Neural crest cell (in vitro differentiated cells): ENCODE measurements at regions not wholly inside any gene's neighbourhood (a gene's known extent, or its start where the extent isn't known, plus 50 kb on each side); places are given as distances from the start of the nearest gene placed in this dataset.
A peak's percentile ranks its signal among the peaks of the same experiment; 100 is the strongest.

ENCODE experiments used
- DNase-seq: peaks from one replicate; pipeline ENCODE4 v3.0.0; 2021; ENCODE audit warnings: low read depth, mixed read lengths, low spot score
- H3K27ac Mint-ChIP-seq: one replicate; pipeline ENCODE4 v1.8.0; 2021; ENCODE audit warnings: mild to moderate bottlenecking, mixed read lengths; ENCODE audit not compliant: unreplicated experiment
- H3K27me3 Mint-ChIP-seq: 2 replicates; pipeline ENCODE4 v1.8.0; 2021; ENCODE audit warnings: low read depth, mild to moderate bottlenecking, mixed read lengths
- H3K36me3 Mint-ChIP-seq: 2 replicates; pipeline ENCODE4 v1.8.0; 2021; ENCODE audit warnings: low read depth, mild to moderate bottlenecking, mixed read lengths
- H3K4me1 Mint-ChIP-seq: 2 replicates; pipeline ENCODE4 v1.8.0; 2021; ENCODE audit warnings: mixed read lengths
- H3K4me3 Mint-ChIP-seq: one replicate; pipeline ENCODE4 v1.8.0; 2021; ENCODE audit warnings: mild to moderate bottlenecking, mixed read lengths
- H3K9me3 Mint-ChIP-seq: 2 replicates; pipeline ENCODE4 v1.8.0; 2021; ENCODE audit warnings: mixed read lengths
- TF ChIP-seq, protein P1 (sequence below): fragments of 200-600 bp; sonication (generic); conservative IDR thresholded peaks from 2 replicates; pipeline ENCODE4 v1.5.0; 2021; ENCODE audit warnings: antibody characterized with exemption, mild to moderate bottlenecking

DNA sequence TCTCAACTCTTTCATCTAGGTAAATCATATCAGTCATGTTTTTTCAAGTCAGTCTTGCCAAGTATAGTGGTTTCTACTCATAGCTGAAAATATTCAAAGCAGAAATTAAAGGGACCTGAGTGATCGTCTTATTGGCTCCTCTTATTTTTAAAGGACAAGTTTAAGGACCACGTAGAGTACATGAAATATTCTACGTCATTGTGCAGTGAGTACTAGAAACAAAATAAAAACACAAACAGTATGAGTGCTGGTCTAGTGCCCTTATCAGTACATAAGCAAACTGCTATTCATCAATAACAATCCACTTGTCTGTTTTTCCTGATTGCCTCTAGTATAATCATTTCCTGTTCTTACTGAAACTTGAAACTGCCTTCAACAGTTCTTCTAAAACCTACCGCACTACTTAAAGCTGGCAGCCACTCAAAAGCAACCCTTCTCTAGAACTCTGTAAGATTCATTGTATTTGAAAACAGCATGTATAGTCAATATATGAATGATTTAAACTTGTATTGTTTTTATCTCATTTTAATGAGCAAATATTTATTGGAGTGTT is 853.7 kb downstream of the TAF11L14 start:
- Mint-ChIP-seq H3K4me1 (peaks cover 17% of the 10 kb centered on the region), H3K27me3 (no peaks in the 10 kb centered on the region), H3K27ac (peak overlapping the region; percentile 60), H3K9me3 (peaks cover 2% of the 10 kb centered on the region), H3K36me3 (no peaks in the 10 kb centered on the region), H3K4me3 (no peak overlapping the region)
- TF ChIP-seq, protein P1, sequence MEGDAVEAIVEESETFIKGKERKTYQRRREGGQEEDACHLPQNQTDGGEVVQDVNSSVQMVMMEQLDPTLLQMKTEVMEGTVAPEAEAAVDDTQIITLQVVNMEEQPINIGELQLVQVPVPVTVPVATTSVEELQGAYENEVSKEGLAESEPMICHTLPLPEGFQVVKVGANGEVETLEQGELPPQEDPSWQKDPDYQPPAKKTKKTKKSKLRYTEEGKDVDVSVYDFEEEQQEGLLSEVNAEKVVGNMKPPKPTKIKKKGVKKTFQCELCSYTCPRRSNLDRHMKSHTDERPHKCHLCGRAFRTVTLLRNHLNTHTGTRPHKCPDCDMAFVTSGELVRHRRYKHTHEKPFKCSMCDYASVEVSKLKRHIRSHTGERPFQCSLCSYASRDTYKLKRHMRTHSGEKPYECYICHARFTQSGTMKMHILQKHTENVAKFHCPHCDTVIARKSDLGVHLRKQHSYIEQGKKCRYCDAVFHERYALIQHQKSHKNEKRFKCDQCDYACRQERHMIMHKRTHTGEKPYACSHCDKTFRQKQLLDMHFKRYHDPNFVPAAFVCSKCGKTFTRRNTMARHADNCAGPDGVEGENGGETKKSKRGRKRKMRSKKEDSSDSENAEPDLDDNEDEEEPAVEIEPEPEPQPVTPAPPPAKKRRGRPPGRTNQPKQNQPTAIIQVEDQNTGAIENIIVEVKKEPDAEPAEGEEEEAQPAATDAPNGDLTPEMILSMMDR = no peak
- DNase-seq = no peak

- H3K36me3 Mint-ChIP-seq = no peaks in the 10 kb centered on the region
- H3K4me3 Mint-ChIP-seq = no peak overlapping the region
Observed at GRCh38 chr5:18489703-18490102, 855.4 kb downstream of the TAF11L14 start.

GRCh38 chr5:18491349-18491748 is 857.1 kb downstream of the TAF11L14 start:
- Mint-ChIP-seq H3K4me3 (no peak overlapping the region), H3K27me3 (no peaks in the 10 kb centered on the region), H3K27ac (no peak overlapping the region), H3K9me3 (peaks cover 10% of the 10 kb centered on the region), H3K4me1 (peaks cover 15% of the 10 kb centered on the region), H3K36me3 (peaks cover 7% of the 10 kb centered on the region)
- TF ChIP-seq, protein P1 = no peak
- no peak for DNase-seq

More at GRCh38 chr5:18489703-18490102, 855.4 kb downstream of the TAF11L14 start:
- Mint-ChIP-seq H3K4me1 (peaks cover 10% of the 10 kb centered on the region), H3K9me3 (peaks cover 2% of the 10 kb centered on the region), H3K27me3 (no peaks in the 10 kb centered on the region), H3K27ac (no peak overlapping the region)
- DNase-seq = no peak
- TF ChIP-seq, protein P1 = no peak

DNA sequence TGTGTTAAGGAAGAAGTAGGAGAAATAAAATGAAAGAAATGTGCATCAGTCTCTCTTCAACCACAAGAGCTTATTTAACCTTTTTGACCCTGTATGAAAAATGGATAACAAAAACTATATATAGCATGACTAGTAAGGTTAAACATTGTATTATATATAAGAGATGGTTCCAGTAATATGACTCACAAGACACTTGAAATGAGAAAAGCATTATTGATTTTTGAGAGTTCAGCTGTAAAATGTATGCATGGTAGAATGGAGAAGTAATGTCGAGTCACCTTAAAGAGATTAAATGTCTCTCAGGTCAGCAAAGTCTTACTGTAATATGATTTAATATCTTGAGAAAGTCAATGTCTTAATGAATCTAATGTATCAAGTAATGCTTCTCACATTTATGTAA is 860.9 kb downstream of the TAF11L14 start:
- TF ChIP-seq, protein P1 = no peak
- Mint-ChIP-seq H3K27ac (no peak overlapping the region), H3K36me3 (peaks cover 9% of the 10 kb centered on the region), H3K27me3 (no peaks in the 10 kb centered on the region), H3K9me3 (peaks cover 12% of the 10 kb centered on the region), H3K4me1 (peaks cover 5% of the 10 kb centered on the region), H3K4me3 (no peak overlapping the region)
- DNase-seq = no peak

- Mint-ChIP-seq H3K36me3 (peaks cover 9% of the 10 kb centered on the region), H3K4me1 (peaks cover 5% of the 10 kb centered on the region), H3K9me3 (peaks cover 10% of the 10 kb centered on the region), H3K27ac (peak overlapping the region; percentile 84), H3K27me3 (no peaks in the 10 kb centered on the region), H3K4me3 (no peak overlapping the region)
- no peak for DNase-seq
- TF ChIP-seq, protein P1 = no peak
Observed at GRCh38 chr5:18496041-18496440, 861.8 kb downstream of the TAF11L14 start.

DNA sequence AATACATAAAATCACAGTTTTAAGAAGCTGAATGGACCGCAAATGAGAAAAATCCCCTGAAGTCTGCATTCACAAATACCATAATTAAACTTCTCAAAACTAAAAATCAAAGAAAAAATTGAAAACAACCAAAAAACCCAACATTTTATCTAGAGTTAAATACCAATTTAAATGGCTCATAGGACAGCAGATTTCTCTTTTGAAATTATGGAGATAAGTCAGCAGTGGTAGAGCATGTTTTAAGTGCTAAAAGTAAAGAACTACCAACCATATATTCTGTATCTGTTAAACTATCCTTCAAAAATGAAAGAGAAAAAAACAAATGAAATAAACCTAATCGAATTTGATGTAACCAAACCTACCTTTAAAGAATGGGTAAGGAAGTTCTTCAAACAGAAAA is 862.8 kb downstream of the TAF11L14 start:
- no peak overlapping the region for H3K27ac Mint-ChIP-seq
- DNase-seq = no peak
- H3K36me3 Mint-ChIP-seq = peaks cover 9% of the 10 kb centered on the region
- H3K4me1 Mint-ChIP-seq = peaks cover 5% of the 10 kb centered on the region
- H3K9me3 Mint-ChIP-seq = peaks cover 10% of the 10 kb centered on the region
- H3K4me3 Mint-ChIP-seq = no peak overlapping the region
- no peaks in the 10 kb centered on the region for H3K27me3 Mint-ChIP-seq
- TF ChIP-seq, protein P1 = no peak
